WERI-Rb-1 (cell line): ENCODE measurements at regions not wholly inside any gene's neighbourhood (a gene's known extent, or its start where the extent isn't known, plus 50 kb on each side); places are given as distances from the start of the nearest gene placed in this dataset.

Source experiments
- DNase-seq: peaks from one replicate; pipeline ENCODE4 v3.0.0-alpha.2; 2020
- H3K27ac ChIP-seq: fragments of 250-450 bp; sonication (Bioruptor Pico); 2 replicates; pipeline ENCODE4 v1.5.1; 2020; ENCODE audit warnings: mild to moderate bottlenecking, moderate library complexity
- H3K27me3 ChIP-seq: fragments of 250-450 bp; sonication (Bioruptor Pico); 2 replicates; pipeline ENCODE4 v1.5.1; 2021; ENCODE audit warnings: mild to moderate bottlenecking, low read depth, moderate library complexity; ENCODE audit not compliant: insufficient read depth, severe bottlenecking
- H3K36me3 ChIP-seq: fragments of 250-450 bp; sonication (Bioruptor Pico); 2 replicates; pipeline ENCODE4 v1.5.1; 2020; ENCODE audit warnings: mild to moderate bottlenecking, moderate library complexity
- H3K4me3 ChIP-seq: 2 replicates; pipeline ENCODE4 v1.5.1; 2011; ENCODE audit warnings: low read depth, mild to moderate bottlenecking, control low read depth, low read length
- H3K9me3 ChIP-seq: fragments of 250-450 bp; sonication (Bioruptor Pico); 2 replicates; pipeline ENCODE4 v1.5.1; 2021; ENCODE audit warnings: mild to moderate bottlenecking, moderate library complexity; ENCODE audit not compliant: severe bottlenecking
- TF ChIP-seq, protein P1 (sequence below): IDR thresholded peaks from 2 replicates; pipeline ENCODE4 v1.5.1; 2011; ENCODE audit warnings: low read depth, mild to moderate bottlenecking, control low read depth, inconsistent platforms, low read length

- no peak for DNase-seq
- Histone ChIP-seq H3K27ac (no peak overlapping the region), H3K27me3 (no peaks in the 10 kb centered on the region), H3K9me3 (no peaks in the 10 kb centered on the region), H3K36me3 (no peaks in the 10 kb centered on the region), H3K4me3 (no peak overlapping the region)
- TF ChIP-seq, protein P1, sequence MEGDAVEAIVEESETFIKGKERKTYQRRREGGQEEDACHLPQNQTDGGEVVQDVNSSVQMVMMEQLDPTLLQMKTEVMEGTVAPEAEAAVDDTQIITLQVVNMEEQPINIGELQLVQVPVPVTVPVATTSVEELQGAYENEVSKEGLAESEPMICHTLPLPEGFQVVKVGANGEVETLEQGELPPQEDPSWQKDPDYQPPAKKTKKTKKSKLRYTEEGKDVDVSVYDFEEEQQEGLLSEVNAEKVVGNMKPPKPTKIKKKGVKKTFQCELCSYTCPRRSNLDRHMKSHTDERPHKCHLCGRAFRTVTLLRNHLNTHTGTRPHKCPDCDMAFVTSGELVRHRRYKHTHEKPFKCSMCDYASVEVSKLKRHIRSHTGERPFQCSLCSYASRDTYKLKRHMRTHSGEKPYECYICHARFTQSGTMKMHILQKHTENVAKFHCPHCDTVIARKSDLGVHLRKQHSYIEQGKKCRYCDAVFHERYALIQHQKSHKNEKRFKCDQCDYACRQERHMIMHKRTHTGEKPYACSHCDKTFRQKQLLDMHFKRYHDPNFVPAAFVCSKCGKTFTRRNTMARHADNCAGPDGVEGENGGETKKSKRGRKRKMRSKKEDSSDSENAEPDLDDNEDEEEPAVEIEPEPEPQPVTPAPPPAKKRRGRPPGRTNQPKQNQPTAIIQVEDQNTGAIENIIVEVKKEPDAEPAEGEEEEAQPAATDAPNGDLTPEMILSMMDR, result no peak
These were observed 234.9 kb upstream of the CTSO start for GRCh38 chr4:156188596-156188995.

DNA sequence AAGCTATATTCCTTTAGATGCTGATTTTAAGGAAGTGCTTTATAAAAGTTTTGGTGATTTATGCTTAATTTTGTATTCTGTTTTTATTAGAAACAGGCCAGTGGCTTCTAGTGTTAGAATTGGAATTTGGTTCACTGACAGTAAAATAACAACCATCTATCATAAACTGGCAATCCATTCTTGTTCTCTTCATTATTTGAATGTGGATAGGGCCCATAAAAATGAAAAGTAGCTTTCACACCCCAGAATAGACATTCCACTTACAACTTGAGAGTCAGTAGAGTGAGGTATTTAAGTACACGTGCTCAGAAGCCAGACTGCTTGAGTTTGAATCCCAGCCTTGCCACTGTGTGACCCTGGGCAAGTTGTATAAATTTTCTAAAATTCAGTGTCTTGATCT lies 232.4 kb upstream of the CTSO start:
- DNase-seq, result no peak
- H3K27me3 ChIP-seq, result no peaks in the 10 kb centered on the region
- H3K36me3 ChIP-seq, result no peaks in the 10 kb centered on the region
- H3K9me3 ChIP-seq, result no peaks in the 10 kb centered on the region
- no peak overlapping the region for H3K4me3 ChIP-seq
- TF ChIP-seq, protein P1, result no peak
- no peak overlapping the region for H3K27ac ChIP-seq

GRCh38 chr4:156185514-156186055 lies 231.9 kb upstream of the CTSO start:
- Histone ChIP-seq H3K27me3 (no peaks in the 10 kb centered on the region), H3K4me3 (no peak overlapping the region), H3K9me3 (no peaks in the 10 kb centered on the region), H3K36me3 (no peaks in the 10 kb centered on the region), H3K27ac (no peak overlapping the region)
- TF ChIP-seq, protein P1, result no peak
- DNase-seq, result no peak

GRCh38 chr4:156182269-156182668 lies 228.6 kb upstream of the CTSO start:
- DNase-seq, result no peak
- Histone ChIP-seq H3K27ac (no peak overlapping the region), H3K4me3 (no peak overlapping the region), H3K9me3 (no peaks in the 10 kb centered on the region), H3K27me3 (no peaks in the 10 kb centered on the region), H3K36me3 (no peaks in the 10 kb centered on the region)
- TF ChIP-seq, protein P1, result no peak

DNA sequence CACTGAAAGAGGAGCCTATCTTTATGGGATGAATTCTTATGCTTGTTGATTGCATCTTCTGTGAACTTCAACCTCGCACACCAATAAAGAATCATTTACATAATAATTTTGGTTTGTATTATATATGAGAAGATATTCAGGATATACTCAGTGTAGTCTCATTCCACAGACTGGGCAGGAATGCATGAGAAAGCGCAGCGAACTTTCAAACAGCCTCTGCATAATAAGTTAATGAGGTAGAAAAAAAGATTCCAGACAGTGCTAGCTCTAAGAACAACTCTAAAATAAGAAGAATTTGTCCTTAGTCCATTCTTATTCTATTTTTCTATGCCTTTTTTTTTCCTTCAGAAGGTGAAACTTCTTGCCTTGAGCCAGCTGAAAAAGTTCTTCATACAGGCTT lies 224.3 kb upstream of the CTSO start:
- H3K36me3 ChIP-seq, result no peaks in the 10 kb centered on the region
- H3K9me3 ChIP-seq, result no peaks in the 10 kb centered on the region
- TF ChIP-seq, protein P1, result no peak
- H3K27me3 ChIP-seq, result no peaks in the 10 kb centered on the region
- no peak overlapping the region for H3K4me3 ChIP-seq
- no peak overlapping the region for H3K27ac ChIP-seq
- DNase-seq, result no peak

GRCh38 chr4:156176896-156177295 lies 223.2 kb upstream of the CTSO start:
- no peak for DNase-seq

More at GRCh38 chr4:156176896-156177295, 223.2 kb upstream of the CTSO start:
- H3K36me3 ChIP-seq, result no peaks in the 10 kb centered on the region
- no peak overlapping the region for H3K4me3 ChIP-seq
- no peaks in the 10 kb centered on the region for H3K27me3 ChIP-seq
- no peak overlapping the region for H3K27ac ChIP-seq
- no peaks in the 10 kb centered on the region for H3K9me3 ChIP-seq
- TF ChIP-seq, protein P1, result no peak
